ENCODE measurements at regions not wholly inside any gene's neighbourhood (a gene's known extent, or its start where the extent isn't known, plus 50 kb on each side); places are given as distances from the start of the nearest gene placed in this dataset.
"Not testable (repeated sequence)": the region's sequence is repeated elsewhere in the genome, so short reads cannot be mapped to it uniquely, and the experiment has no call there.

DNA sequence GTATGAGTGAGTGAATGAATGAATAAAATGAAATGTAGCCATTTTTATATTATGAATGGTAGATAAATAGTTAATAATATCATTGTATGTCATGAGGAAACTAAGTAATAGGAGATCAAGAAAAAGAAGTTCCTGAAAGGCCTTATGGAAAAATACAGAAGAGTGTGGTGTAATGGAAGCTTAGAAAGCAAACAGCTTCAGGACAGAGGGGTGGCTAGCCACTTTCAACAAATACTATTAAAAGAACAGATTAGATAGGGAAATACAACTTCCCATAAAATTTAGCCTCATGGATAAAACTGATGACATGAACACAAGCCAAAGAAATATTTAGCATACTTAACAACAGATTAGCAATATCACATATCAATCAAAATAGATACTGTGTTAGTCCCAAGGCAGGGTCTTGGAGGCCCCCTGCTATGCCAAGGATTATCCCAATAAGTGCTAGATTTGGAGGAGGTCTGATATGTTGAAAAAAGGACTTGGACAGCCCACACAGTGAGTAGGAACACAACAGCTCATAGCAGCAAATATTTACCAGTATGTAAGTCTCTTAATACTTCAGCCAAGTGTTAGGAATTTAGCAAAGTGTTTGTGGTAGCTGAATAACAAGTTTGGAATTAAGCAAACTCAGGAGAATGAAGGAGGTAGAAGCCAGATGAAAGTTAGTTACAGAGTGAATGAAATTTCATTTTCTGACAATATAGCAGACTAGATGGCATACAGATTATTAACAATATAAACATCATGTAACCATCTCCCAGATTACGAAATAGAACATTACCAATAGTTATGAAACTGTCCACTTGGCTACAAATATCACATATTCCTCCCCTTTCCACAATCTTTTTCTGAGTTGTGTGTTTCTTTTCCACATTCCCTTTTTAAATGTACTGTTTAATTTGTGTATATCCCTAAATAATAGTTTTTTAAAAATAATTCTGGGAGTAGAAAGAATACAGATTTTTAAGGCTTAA lies 1632.0 kb downstream of the PCDH9 start:
- no peaks in the 10 kb centered on the region for H3K9me3 ChIP-seq (ENCODE audit: control insufficient read depth, low read depth, low read length)
- H3K27ac ChIP-seq (ENCODE audit: low read length), result no peak overlapping the region
- H3K4me1 ChIP-seq (ENCODE audit: control insufficient read depth, insufficient read depth, low read length), result no peaks in the 10 kb centered on the region
- DNase-seq, result no peak
- no peaks in the 10 kb centered on the region for H3K27me3 ChIP-seq (ENCODE audit: control insufficient read depth, insufficient read depth, low read length)
- H3K4me3 ChIP-seq (ENCODE audit: low read length), result no peak overlapping the region
- no CpG with 5 or more reads among the region's 1 CpG for whole genome bisulfite sequencing (ENCODE audit: insufficient coverage, low lambda C conversion rate)
- no peaks in the 10 kb centered on the region for H3K36me3 ChIP-seq (ENCODE audit: control insufficient read depth, insufficient read depth, low read length)

DNA sequence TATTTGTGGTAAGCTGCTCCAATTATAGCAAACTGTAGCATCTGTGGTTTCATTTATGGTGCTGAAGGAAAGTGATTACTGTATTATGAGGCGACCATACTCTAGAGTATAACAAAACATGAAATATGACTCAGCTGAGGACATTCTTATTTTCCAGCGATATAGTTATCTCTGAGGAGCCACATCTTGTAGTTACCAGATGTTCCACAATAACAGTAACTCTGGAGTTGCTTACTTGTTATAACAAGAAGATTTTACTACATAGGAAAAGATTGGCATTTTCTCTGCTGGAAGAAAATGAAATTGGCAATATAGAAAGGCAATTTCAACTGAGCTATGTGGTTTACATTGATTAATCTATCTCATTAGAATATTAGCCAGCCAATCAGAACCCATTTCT lies 1634.2 kb downstream of the PCDH9 start:
- no peak for DNase-seq
- Histone ChIP-seq H3K4me1 (ENCODE audit: control insufficient read depth, insufficient read depth, low read length) (no peaks in the 10 kb centered on the region), H3K36me3 (ENCODE audit: control insufficient read depth, insufficient read depth, low read length) (no peaks in the 10 kb centered on the region), H3K27me3 (ENCODE audit: control insufficient read depth, insufficient read depth, low read length) (no peaks in the 10 kb centered on the region), H3K27ac (ENCODE audit: low read length) (no peak overlapping the region), H3K4me3 (ENCODE audit: low read length) (no peak overlapping the region), H3K9me3 (ENCODE audit: control insufficient read depth, low read depth, low read length) (no peaks in the 10 kb centered on the region)
- 71% methylated on average over 2 of the region's 2 CpGs for WGBS (ENCODE audit: insufficient coverage, low lambda C conversion rate)

DNA sequence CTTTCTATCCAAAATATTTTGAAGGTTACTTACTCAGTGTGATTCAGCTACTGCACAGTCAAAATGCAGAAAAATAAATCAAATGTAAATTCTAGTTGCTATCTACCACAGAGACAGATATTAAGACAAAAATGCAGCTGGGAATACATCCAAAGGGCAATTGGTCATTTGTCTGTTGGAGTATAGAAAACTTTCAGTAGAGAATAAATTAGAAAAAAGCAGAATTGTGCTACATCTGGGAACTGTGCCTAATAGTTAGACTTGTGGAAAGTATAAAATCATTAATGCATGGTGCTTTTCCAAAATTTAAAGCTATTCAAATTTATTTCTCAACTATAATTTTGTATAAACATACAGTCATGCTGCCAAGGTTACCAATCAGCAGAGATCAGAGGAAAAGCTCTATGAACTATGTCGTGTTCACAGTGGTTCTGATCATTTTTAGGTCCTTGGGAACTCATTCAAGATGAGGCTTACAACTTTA lies 1635.8 kb downstream of the PCDH9 start:
- no peaks in the 10 kb centered on the region for H3K36me3 ChIP-seq (ENCODE audit: control insufficient read depth, insufficient read depth, low read length)
- no peak overlapping the region for H3K27ac ChIP-seq (ENCODE audit: low read length)
- no peaks in the 10 kb centered on the region for H3K27me3 ChIP-seq (ENCODE audit: control insufficient read depth, insufficient read depth, low read length)
- WGBS (ENCODE audit: insufficient coverage, low lambda C conversion rate), result 86% methylated on average over 1 of the region's 1 CpG
- no peak overlapping the region for H3K4me3 ChIP-seq (ENCODE audit: low read length)
- no peaks in the 10 kb centered on the region for H3K4me1 ChIP-seq (ENCODE audit: control insufficient read depth, insufficient read depth, low read length)
- no peak for DNase-seq
- no peaks in the 10 kb centered on the region for H3K9me3 ChIP-seq (ENCODE audit: control insufficient read depth, low read depth, low read length)

DNA sequence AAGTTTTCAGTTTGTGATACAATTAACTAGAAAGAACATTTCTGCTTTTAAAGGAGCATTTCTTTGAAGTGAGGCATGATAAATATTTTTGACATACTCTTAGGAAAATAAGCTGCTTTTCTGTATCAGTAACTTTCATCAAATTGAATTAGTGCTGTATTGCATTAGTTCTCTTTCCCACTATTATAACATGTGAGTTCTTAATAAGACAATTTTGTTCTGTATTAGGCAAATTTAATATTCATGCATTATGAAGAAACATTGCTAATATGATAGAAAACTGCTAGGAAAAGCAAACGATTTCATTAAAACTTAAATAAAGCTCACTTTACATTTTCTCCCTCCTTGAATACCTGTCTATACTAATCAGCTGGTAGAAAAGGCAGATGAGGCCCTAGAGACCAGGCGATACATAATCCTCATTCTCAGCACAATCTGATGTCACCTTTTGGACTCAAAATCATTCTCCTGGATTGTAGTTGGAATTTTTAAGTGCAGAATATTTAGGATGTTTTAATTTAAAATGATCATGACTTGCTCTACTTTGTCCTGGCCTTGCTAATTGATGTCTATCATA lies 1636.8 kb downstream of the PCDH9 start:
- Histone ChIP-seq H3K9me3 (ENCODE audit: control insufficient read depth, low read depth, low read length) (no peaks in the 10 kb centered on the region), H3K4me1 (ENCODE audit: control insufficient read depth, insufficient read depth, low read length) (no peaks in the 10 kb centered on the region), H3K4me3 (ENCODE audit: low read length) (no peak overlapping the region), H3K27ac (ENCODE audit: low read length) (no peak overlapping the region), H3K27me3 (ENCODE audit: control insufficient read depth, insufficient read depth, low read length) (no peaks in the 10 kb centered on the region), H3K36me3 (ENCODE audit: control insufficient read depth, insufficient read depth, low read length) (no peaks in the 10 kb centered on the region)
- no CpG with 5 or more reads among the region's 2 CpGs for WGBS (ENCODE audit: insufficient coverage, low lambda C conversion rate)
- DNase-seq, result no peak

DNA sequence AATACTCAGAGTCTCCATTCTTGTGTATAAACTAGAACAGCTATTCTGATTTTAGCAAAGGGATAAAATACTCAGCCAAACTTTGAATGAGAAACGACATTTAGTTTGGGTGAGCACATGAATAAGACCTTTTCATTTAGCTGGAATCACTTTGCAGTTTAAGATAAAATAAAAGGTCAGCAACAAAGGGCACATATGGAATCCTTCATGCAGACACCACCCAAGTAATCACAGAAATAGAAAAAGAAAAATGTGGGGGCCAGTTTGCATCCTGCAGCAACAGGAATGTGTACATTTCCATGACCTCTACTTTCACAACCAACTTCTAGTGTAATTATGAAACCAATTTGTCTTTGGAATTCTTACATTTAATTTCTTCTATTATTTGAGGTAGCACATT lies 1637.4 kb downstream of the PCDH9 start:
- no peak for DNase-seq
- Histone ChIP-seq H3K27me3 (ENCODE audit: control insufficient read depth, insufficient read depth, low read length) (no peaks in the 10 kb centered on the region), H3K4me3 (ENCODE audit: low read length) (no peak overlapping the region), H3K36me3 (ENCODE audit: control insufficient read depth, insufficient read depth, low read length) (no peaks in the 10 kb centered on the region), H3K27ac (ENCODE audit: low read length) (no peak overlapping the region), H3K4me1 (ENCODE audit: control insufficient read depth, insufficient read depth, low read length) (no peaks in the 10 kb centered on the region), H3K9me3 (ENCODE audit: control insufficient read depth, low read depth, low read length) (no peaks in the 10 kb centered on the region)
- WGBS (ENCODE audit: insufficient coverage, low lambda C conversion rate), result 67% methylated on average over 1 of the region's 1 CpG

DNA sequence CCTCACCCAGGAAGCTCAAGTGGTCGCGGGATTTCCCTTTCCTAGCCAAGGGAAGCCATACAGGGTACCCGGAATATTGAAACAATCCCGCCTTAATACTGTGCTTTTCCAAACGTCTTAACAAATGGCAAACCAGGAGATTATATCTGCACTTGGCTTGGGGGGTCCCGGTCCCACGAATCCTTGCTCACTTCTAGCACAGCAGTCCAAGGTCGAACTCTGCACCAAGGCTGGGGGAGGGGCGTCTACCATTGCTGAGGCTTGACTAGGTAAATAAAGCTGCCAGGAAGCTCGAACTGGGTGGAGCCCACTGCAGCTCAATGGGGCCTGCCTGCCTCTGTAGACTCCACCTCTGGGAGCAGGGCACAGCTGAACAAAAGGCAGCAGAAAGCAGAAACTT lies 1644.8 kb downstream of the PCDH9 start:
- H3K9me3 ChIP-seq (ENCODE audit: control insufficient read depth, low read depth, low read length), result no peaks in the 10 kb centered on the region
- no peak overlapping the region for H3K27ac ChIP-seq (ENCODE audit: low read length)
- H3K27me3 ChIP-seq (ENCODE audit: control insufficient read depth, insufficient read depth, low read length), result no peaks in the 10 kb centered on the region
- H3K4me3 ChIP-seq (ENCODE audit: low read length), result no peak overlapping the region
- no peaks in the 10 kb centered on the region for H3K4me1 ChIP-seq (ENCODE audit: control insufficient read depth, insufficient read depth, low read length)
- no CpG with 5 or more reads among the region's 10 CpGs for WGBS (ENCODE audit: insufficient coverage, low lambda C conversion rate)
- DNase-seq, result no peak
- H3K36me3 ChIP-seq (ENCODE audit: control insufficient read depth, insufficient read depth, low read length), result no peaks in the 10 kb centered on the region

DNA sequence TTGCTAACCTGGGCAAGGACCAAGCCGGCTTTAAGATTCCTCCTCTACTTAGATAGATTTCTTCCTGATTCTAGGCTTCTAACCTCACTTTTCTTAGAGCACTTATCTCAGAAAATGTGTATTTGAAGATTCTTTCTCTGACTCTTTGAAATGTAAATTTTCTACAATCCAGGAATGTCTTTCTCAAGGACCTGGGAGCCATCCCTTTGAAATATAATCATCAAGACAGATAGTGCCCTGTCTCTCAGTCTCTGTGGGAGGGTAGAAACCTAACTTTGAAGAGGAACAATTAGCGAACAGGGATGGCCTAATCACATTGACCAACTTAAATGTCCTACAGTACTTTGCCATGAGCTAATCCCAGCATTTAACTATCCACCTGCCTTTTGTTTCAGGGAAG lies 1646.0 kb downstream of the PCDH9 start:
- Histone ChIP-seq H3K27ac (ENCODE audit: low read length) (no peak overlapping the region), H3K4me3 (ENCODE audit: low read length) (no peak overlapping the region), H3K27me3 (ENCODE audit: control insufficient read depth, insufficient read depth, low read length) (no peaks in the 10 kb centered on the region), H3K36me3 (ENCODE audit: control insufficient read depth, insufficient read depth, low read length) (no peaks in the 10 kb centered on the region), H3K4me1 (ENCODE audit: control insufficient read depth, insufficient read depth, low read length) (no peaks in the 10 kb centered on the region), H3K9me3 (ENCODE audit: control insufficient read depth, low read depth, low read length) (no peaks in the 10 kb centered on the region)
- no peak for DNase-seq
- 33% methylated on average over 1 of the region's 2 CpGs for WGBS (ENCODE audit: insufficient coverage, low lambda C conversion rate)

DNA sequence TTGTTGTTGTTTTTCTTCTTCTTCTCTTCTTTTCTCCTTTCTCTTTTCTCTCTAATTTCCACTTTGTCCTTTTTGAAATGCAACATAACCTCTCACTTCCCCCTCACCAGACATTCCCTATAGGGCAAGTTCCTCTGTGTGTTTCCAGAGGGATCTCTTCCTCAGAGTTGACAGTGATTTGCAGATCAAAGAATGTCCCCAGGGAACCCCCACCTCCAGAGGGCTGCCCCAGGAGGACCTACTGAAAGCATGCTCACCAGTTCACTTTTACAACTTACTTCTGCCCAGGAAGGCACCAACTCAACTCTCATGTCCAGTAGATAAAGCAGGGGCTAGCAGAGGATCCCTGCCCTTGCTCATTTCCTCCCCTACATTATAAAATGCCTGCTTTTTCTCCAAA lies 1648.0 kb downstream of the PCDH9 start:
- Histone ChIP-seq H3K27me3 (ENCODE audit: control insufficient read depth, insufficient read depth, low read length) (no peaks in the 10 kb centered on the region), H3K4me3 (ENCODE audit: low read length) (no peak overlapping the region), H3K36me3 (ENCODE audit: control insufficient read depth, insufficient read depth, low read length) (no peaks in the 10 kb centered on the region)

DNA sequence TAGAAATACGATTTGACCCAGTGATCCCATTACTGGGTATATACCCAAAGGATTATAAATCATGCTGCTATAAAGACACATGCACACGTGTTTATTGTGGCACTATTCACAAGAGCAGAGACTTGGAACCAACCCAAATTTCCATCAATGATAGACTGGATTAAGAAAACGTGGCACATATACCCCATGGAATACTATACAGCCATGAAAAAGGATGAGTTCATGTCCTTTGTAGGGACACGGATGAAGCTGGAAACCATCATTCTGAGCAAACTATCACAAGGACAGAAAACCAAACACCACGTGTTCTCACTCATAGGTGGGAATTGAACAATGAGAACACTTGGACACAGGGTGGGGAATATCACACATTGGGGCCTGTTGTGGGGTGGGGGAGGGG lies 1665.6 kb downstream of the PCDH9 start:
- not testable (repeated sequence) for H3K27me3 ChIP-seq (ENCODE audit: control insufficient read depth, insufficient read depth, low read length); H3K27ac ChIP-seq (ENCODE audit: low read length); H3K36me3 ChIP-seq (ENCODE audit: control insufficient read depth, insufficient read depth, low read length); H3K4me1 ChIP-seq (ENCODE audit: control insufficient read depth, insufficient read depth, low read length); H3K9me3 ChIP-seq (ENCODE audit: control insufficient read depth, low read depth, low read length); DNase-seq; H3K4me3 ChIP-seq (ENCODE audit: low read length)
- whole genome bisulfite sequencing (ENCODE audit: insufficient coverage, low lambda C conversion rate), result 60% methylated on average over 1 of the region's 5 CpGs

More for the DNA sequence above, 1648.0 kb downstream of the PCDH9 start:
- no peaks in the 10 kb centered on the region for H3K4me1 ChIP-seq (ENCODE audit: control insufficient read depth, insufficient read depth, low read length)
- no peak for DNase-seq
- H3K9me3 ChIP-seq (ENCODE audit: control insufficient read depth, low read depth, low read length), result no peaks in the 10 kb centered on the region
- no peak overlapping the region for H3K27ac ChIP-seq (ENCODE audit: low read length)

DNA sequence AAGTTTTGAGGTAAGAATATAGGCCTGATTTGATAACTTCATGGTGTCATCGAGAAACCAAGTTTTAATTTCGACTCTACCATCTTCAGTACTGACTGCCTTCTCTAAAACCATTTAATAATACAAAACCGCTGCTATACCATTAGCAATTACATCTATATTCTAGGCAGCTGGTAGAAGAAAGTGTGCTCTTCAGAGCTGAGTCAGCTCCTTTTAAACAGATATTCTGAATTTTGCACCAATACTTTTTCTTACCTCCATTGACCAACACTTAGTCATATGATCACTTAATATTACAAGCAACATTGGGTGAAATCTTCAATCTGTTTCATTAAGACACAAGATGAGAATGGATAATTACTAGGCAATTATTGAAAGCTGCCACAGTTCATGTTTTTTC lies 1667.8 kb downstream of the PCDH9 start:
- no peak for DNase-seq
- Histone ChIP-seq H3K27ac (ENCODE audit: low read length) (no peak overlapping the region), H3K36me3 (ENCODE audit: control insufficient read depth, insufficient read depth, low read length) (no peaks in the 10 kb centered on the region), H3K9me3 (ENCODE audit: control insufficient read depth, low read depth, low read length) (no peaks in the 10 kb centered on the region), H3K27me3 (ENCODE audit: control insufficient read depth, insufficient read depth, low read length) (no peaks in the 10 kb centered on the region), H3K4me1 (ENCODE audit: control insufficient read depth, insufficient read depth, low read length) (no peaks in the 10 kb centered on the region), H3K4me3 (ENCODE audit: low read length) (no peak overlapping the region)
- WGBS (ENCODE audit: insufficient coverage, low lambda C conversion rate), result 93% methylated on average over 3 of the region's 3 CpGs
